AML-193 (cell line): ENCODE measurements at regions not wholly inside any gene's neighbourhood (a gene's known extent, or its start where the extent isn't known, plus 50 kb on each side); places are given as distances from the start of the nearest gene placed in this dataset.

Experiments used
- DNase-seq, 2 experiments: peaks; one replicate each; lab custom pipeline; 2025; lab: John Stamatoyannopoulos, UW

DNA sequence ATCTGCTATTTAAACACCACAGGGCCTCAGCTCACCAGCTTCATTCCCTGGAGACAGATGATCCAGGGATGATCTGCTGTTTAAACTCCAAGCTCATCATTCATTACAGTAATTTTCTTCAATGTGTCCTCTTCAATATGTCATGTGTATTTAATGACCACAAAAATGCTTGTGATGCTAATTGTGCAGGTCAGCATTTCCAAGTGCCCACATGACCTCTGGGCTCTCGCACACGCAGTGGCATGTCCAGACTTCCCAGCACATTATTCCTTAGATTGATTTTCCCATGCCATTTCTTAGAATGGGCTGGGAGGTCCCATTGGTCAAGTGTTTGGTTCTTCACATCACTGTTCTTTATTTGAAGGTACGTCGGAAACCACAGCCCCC, 434.4 kb downstream of the HAO1 start:
- no peak for DNase-seq

DNA sequence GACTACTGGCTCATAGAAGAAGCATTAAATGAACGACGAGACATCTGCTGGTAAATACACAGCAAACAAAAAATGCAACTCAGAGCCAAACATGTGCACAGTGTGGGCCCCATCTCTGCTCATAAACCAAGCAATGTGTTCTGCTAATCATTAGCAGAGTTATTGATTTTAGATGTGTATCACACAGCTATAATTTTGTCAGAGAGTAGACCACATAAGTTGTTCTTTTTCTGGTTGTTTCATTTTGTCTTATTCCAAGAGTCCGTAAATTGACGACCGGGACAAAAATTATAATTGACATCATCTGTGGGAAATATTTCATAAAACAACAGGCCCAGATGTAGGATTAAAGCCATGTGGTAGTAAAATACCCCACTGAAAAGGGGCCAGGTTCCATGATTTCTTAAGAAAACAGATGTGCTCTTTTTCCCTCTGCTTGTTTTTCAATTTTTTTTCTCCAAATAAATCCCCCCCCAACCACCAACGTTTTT, 423.6 kb downstream of the HAO1 start:
- DNase-seq = no peak

- DNase-seq = no peak
Observed at GRCh38 chr20:7520361-7520760, 419.9 kb downstream of the HAO1 start.

DNA sequence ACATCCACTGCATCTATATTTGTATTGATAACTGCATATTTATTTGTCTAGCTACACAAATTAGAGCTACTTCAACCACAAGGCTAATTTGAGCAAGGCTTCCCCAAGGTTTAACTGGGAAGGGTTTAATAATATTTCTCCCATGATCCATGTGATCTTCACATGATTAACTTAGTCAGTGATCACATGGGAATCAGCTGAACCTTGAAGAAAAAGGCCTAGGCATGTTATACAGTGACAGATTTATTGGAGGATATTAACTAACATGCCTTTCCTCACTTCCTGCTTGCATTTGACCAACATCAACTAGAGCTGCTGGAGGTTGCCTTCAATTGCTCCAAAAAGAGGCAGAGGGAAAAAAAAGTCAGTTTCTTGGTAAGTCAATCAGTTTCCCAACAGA, 417.0 kb downstream of the HAO1 start:
- DNase-seq = no peak

DNA sequence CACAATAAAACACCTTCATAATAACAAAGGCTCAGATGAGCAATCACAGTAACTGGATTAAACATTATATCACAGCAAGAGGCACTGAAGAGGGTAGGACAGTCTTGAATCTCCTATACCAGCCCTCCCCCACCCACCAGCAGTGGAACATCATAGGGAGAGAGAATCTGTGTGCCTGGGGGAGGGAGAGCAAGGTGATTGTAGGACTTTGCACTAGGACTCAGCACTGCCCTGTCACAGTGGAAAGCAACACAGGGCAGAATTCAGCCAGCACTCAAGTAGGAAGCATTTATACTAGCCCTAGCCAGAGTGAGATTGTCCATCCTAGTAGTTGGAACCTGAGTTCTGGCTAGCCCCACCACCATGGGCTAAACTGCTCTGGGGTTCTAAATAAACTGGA, 400.2 kb downstream of the HAO1 start:
- no peak for DNase-seq

- DNase-seq = no peak
Observed at GRCh38 chr20:7540923-7541322, 399.3 kb downstream of the HAO1 start.

GRCh38 chr20:7571101-7571500, 369.2 kb downstream of the HAO1 start:
- DNase-seq = no peak

DNA sequence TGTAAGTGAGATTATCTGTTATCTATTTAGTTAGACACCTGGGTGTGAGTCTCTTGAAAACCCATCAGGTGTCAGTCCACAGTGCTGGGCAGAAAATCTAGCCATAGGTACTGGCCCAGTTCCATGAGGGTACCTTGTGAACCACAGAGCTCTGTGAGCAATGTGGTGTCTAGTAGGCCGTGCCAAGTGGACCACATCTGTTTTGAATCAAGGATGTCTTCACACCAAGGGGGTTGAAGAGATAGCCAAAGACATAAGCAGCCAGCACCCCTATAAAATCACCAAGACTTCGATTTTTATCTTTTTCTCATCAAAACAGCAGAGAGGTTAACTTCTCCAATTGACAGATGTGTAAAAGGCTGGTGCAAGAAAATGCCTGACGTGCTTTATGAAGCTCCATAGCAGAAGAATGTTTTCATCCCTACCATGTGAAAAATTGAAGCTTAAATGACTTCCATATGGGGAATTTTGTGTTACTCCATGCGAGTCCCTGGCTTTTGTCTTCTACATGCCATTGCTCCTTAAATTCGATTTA, 368.7 kb downstream of the HAO1 start:
- no peak for DNase-seq

DNA sequence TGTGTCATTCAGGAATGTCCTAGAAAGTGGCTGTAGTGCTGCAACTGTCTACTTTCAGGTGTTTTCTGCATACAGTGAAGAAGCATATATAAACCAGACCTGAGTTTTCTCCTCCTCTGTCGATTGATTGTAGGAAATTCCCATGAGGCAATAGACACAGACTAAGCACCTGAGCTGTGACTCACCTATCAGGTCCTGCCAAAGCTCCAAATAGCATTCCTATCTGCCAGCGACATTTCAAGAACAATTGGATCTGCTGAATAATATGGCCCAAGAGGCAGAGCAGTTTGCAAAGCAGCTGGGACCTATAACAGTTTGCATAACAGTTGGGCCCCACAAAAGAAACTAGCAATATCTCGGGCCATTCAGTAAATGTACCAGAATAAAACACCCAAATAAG, 360.4 kb downstream of the HAO1 start:
- DNase-seq = no peak

- no peak for DNase-seq
Observed at GRCh38 chr20:7585126-7585679, 355.1 kb downstream of the HAO1 start.

DNA sequence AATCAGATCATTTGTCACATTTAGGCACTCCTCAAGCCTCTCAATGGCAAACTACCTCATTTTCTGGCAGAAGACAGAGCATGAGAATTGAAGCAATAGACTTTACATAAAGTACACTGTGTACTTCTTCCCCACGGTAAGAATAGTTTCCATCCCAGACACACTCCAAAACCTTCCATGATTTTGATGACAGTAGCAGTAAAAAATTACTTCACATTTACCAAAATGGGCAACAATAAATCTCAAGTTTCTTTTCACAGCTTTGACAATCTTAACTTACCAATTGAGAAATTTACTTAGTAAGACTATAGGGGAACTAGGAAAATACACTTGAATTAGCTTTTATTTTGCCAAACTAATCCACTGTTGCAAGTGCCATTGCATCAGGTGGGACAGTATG, 353.8 kb downstream of the HAO1 start:
- no peak for DNase-seq

- DNase-seq = no peak
Observed at GRCh38 chr20:7589164-7589563, 351.1 kb downstream of the HAO1 start.

DNA sequence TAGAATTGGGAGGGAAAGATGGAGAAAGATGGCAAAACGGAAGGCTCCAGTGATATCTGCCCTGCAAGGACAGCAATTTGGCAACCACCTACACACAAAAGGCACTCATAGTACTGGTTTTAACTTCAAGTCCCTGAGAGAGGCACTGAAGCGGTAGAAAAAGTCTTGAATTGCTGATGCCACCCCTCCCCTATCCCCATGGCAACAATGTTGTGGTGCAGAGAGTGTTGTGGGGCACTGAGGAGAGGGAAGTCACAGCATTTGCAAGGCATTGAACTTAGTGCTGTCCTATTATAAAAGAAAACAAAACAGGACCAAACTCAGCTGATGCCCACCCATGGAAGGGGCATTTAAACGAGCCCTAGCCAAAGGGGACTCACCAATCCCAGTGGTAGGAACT, 343.7 kb downstream of the HAO1 start:
- no peak for DNase-seq

DNA sequence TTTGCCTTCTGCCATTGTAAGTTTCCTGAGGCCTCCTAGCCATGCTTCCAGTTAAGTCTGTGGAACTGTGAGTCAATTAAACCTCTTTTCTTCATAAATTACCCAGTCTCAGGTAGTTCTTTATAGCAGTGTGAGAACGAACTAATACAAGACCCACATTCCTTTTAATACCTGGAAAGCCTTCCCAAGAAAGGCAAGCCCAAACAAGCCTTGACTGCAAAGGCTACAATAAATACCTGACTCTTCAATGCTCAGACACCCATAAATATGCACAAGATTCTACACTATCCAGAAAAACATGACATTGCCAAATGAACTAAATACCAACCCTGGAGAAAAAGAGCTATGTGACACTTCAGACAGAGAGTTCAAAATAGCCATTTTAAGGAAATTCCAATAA, 338.8 kb downstream of the HAO1 start:
- DNase-seq = no peak

DNA sequence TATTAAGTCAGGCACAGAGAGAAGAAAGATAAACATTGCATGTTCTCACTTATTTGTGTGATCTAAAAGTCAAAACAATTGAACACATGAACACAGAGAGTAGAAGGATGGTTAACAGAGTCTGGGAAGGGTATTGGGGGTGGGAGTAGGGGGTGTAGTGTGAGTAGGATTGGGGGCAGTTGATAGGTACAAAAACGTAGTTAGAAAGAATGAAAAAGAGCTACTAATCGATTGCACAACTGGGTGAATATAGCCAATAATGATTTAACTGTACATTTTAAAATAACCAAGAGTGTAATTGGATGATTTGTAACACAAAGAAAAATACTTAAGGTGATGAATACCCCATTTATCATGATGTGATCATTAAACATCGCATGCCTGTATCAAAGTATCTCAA, 333.3 kb downstream of the HAO1 start:
- DNase-seq = no peak

- DNase-seq = no peak
Observed at GRCh38 chr20:7608250-7608649, 332.0 kb downstream of the HAO1 start.

GRCh38 chr20:7609251-7609650, 331.0 kb downstream of the HAO1 start:
- DNase-seq = no peak

DNA sequence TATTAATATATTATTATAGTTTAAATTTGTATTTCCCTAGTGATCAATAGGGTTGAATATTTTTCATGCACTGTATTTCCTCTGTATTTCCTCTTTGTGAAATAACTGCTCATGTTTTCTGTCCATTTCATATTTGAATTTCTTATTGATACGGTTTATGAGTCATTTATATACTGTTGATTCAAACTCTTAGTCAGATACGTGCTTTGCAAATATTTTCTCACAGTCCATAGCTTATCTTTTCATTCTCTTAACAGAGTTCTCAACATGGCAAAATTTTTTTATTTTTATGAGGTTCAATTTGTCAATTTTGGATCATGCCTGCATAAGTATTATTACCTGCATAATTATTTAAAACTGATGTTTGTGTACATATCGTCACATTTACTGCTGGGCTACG, 329.6 kb downstream of the HAO1 start:
- DNase-seq = no peak

- DNase-seq = no peak
Observed at GRCh38 chr20:7617797-7618196, 322.5 kb downstream of the HAO1 start.

GRCh38 chr20:7622399-7622961, 317.8 kb downstream of the HAO1 start:
- DNase-seq = no peak

- no peak for DNase-seq
Observed at GRCh38 chr20:7624886-7625285, 315.4 kb downstream of the HAO1 start.

DNA sequence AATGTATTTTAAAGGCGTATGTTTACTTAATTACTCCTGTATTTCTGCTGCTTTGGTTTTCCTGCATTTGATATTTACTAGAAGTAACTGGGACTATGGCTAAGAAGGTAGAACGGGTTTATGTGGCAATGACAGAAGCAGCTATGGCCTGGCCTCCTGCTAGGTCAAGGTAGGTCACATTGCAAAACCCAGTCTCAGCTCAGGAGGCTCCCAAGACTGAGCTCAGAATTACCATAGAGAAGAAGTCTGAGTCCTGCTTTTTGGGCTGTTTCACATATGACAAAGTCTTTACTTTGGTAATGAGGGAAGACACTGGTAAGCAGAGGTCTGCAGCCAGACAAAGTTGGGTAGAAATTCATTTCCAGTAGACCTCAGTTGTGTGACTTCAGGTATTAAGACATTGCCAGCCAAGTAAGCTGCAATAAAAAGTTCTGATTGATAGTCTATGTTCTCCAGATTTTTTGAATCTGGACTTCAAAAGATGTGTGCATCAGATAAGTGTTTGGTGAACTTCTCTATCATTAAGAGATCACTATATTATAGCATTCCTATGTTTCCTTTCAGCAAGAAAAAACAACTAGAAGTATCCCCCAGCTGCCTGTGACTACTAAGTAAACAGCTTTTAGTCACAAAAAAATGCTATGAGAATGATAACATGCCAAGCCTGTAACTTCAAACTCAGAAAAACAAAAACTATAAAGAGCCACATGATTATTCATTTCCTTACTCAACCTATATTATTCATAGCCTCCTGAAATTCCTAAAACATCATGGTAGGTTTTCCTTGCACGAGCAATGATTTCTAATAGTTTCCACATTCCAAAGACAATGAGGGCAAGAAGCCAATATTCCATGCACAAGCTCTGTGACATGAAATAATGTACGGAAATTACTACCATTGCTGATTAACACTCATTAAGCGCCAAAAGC, 312.3 kb downstream of the HAO1 start:
- no peak for DNase-seq

GRCh38 chr20:7629880-7630279, 310.4 kb downstream of the HAO1 start:
- DNase-seq = no peak
